GM19324 (cell line): ENCODE measurements at regions not wholly inside any gene's neighbourhood (a gene's known extent, or its start where the extent isn't known, plus 50 kb on each side); places are given as distances from the start of the nearest gene placed in this dataset.

Experiments
- ATAC-seq: cut with Tn5 transposase; IDR thresholded peaks from one replicate; pipeline ENCODE4 v1.9.1; 2021; ENCODE audit warnings: mild to moderate bottlenecking, moderate library complexity; ENCODE audit not compliant: unreplicated experiment, low FRiP score

- no peak for ATAC-seq
Observed at GRCh38 chr11:112795142-112795815, 165.9 kb upstream of the NCAM1 start.

GRCh38 chr11:112795911-112796649 is 165.1 kb upstream of the NCAM1 start:
- ATAC-seq = no peak

GRCh38 chr11:112797092-112797491 is 164.1 kb upstream of the NCAM1 start:
- ATAC-seq = no peak

GRCh38 chr11:112797648-112798293 is 163.4 kb upstream of the NCAM1 start:
- ATAC-seq = peak; percentile 75

GRCh38 chr11:112801025-112801816 is 160.0 kb upstream of the NCAM1 start:
- ATAC-seq = no peak

- no peak for ATAC-seq
Observed at GRCh38 chr11:112801817-112802088, 159.5 kb upstream of the NCAM1 start.

GRCh38 chr11:112805658-112806057 is 155.6 kb upstream of the NCAM1 start:
- ATAC-seq = no peak

- no peak for ATAC-seq
Observed at GRCh38 chr11:112806256-112806655, 155.0 kb upstream of the NCAM1 start.

- no peak for ATAC-seq
Observed at GRCh38 chr11:112806876-112807275, 154.3 kb upstream of the NCAM1 start.

- ATAC-seq = no peak
Observed at GRCh38 chr11:112809429-112809828, 151.8 kb upstream of the NCAM1 start.

- ATAC-seq = no peak
Observed at GRCh38 chr11:112810951-112811350, 150.3 kb upstream of the NCAM1 start.

- no peak for ATAC-seq
Observed at GRCh38 chr11:112811783-112812182, 149.4 kb upstream of the NCAM1 start.

GRCh38 chr11:112812729-112813128 is 148.5 kb upstream of the NCAM1 start:
- ATAC-seq = no peak

GRCh38 chr11:112814168-112814567 is 147.1 kb upstream of the NCAM1 start:
- no peak for ATAC-seq

GRCh38 chr11:112817376-112817775 is 143.8 kb upstream of the NCAM1 start:
- no peak for ATAC-seq

- ATAC-seq = no peak
Observed at GRCh38 chr11:112822478-112823274, 138.5 kb upstream of the NCAM1 start.

- ATAC-seq = no peak
Observed at GRCh38 chr11:112826026-112826425, 135.2 kb upstream of the NCAM1 start.

GRCh38 chr11:112826788-112827187 is 134.4 kb upstream of the NCAM1 start:
- ATAC-seq = no peak

GRCh38 chr11:112828421-112828820 is 132.8 kb upstream of the NCAM1 start:
- no peak for ATAC-seq

- ATAC-seq = no peak
Observed at GRCh38 chr11:112829971-112830654, 131.1 kb upstream of the NCAM1 start.
